A204.1 (cell line): ENCODE measurements at regions not wholly inside any gene's neighbourhood (a gene's known extent, or its start where the extent isn't known, plus 50 kb on each side); places are given as distances from the start of the nearest gene placed in this dataset.

Source experiments
- FAIRE-seq: peaks from 2 replicates; lab custom pipeline; 2012; peaks lifted over from hg19 to GRCh38; lab: Jason Lieb, UNC

- no peak for FAIRE-seq
Observed at GRCh38 chr3:127439621-127440020, 150.9 kb downstream of the TPRA1 start.

GRCh38 chr3:127438951-127439350 is 151.1 kb upstream of the PRR20G start:
- no peak for FAIRE-seq

GRCh38 chr3:127438371-127438770 is 150.5 kb upstream of the PRR20G start:
- no peak for FAIRE-seq

- FAIRE-seq, result peak; percentile 47
Observed at GRCh38 chr3:127435299-127435698, 147.5 kb upstream of the PRR20G start.

- no peak for FAIRE-seq
Observed at GRCh38 chr3:127431066-127431465, 143.2 kb upstream of the PRR20G start.

- FAIRE-seq, result no peak
Observed at GRCh38 chr3:127428344-127428997, 140.6 kb upstream of the PRR20G start.

GRCh38 chr3:127427666-127428065 is 139.8 kb upstream of the PRR20G start:
- no peak for FAIRE-seq

GRCh38 chr3:127427156-127427555 is 139.3 kb upstream of the PRR20G start:
- FAIRE-seq, result no peak

GRCh38 chr3:127426444-127427153 is 138.8 kb upstream of the PRR20G start:
- FAIRE-seq, result no peak

GRCh38 chr3:127425505-127426443 is 137.9 kb upstream of the PRR20G start:
- no peak for FAIRE-seq

- no peak for FAIRE-seq
Observed at GRCh38 chr3:127424766-127425504, 137.1 kb upstream of the PRR20G start.

GRCh38 chr3:127423856-127424765 is 136.3 kb upstream of the PRR20G start:
- no peak for FAIRE-seq

GRCh38 chr3:127422663-127423375 is 135.0 kb upstream of the PRR20G start:
- no peak for FAIRE-seq

- FAIRE-seq, result no peak
Observed at GRCh38 chr3:127421943-127422662, 134.3 kb upstream of the PRR20G start.

- no peak for FAIRE-seq
Observed at GRCh38 chr3:127420829-127421228, 133.0 kb upstream of the PRR20G start.

GRCh38 chr3:127419641-127420553 is 132.1 kb upstream of the PRR20G start:
- no peak for FAIRE-seq

- FAIRE-seq, result no peak
Observed at GRCh38 chr3:127419182-127419581, 131.3 kb upstream of the PRR20G start.

GRCh38 chr3:127418560-127419147 is 130.8 kb upstream of the PRR20G start:
- FAIRE-seq, result no peak
